Naive thymus-derived CD4-positive, alpha-beta T cell (primary cell): ENCODE measurements at regions not wholly inside any gene's neighbourhood (a gene's known extent, or its start where the extent isn't known, plus 50 kb on each side); places are given as distances from the start of the nearest gene placed in this dataset.
"Not testable (repeated sequence)": the region's sequence is repeated elsewhere in the genome, so short reads cannot be mapped to it uniquely, and the experiment has no call there.

Experiments used
- ATAC-seq: fragments of 150-1000 bp; cut with Tn5 transposase; 2 replicates; pipeline ENCODE4 v1.10.0; 2021; ENCODE audit warnings: mild to moderate bottlenecking, moderate library complexity
- CTCF ChIA-PET: fragments of 350-600 bp; sonication (Branson Sonifier 250); formaldehyde crosslinking; loops from one replicate; lab custom pipeline; 2021; ENCODE audit warnings: antibody characterized with exemption; lab: Charles Lee
- POLR2A ChIA-PET: fragments of 350-600 bp; sonication (Branson Sonifier 250); formaldehyde crosslinking; loops from one replicate; lab custom pipeline; 2021; ENCODE audit warnings: antibody characterized with exemption, inconsistent platforms; lab: Charles Lee
- DNase-seq, 9 donors: peaks; one replicate each; pipeline versions ENCODE4 v3.0.0 to v3.0.0-alpha.2; 2020 to 2022; ENCODE audit warnings: mixed read lengths in 1 of 9
- H3K27ac ChIP-seq: one replicate; pipeline ENCODE4 v1.7.0; 2013; ENCODE audit warnings: mild to moderate bottlenecking, low read depth, low read length, moderate library complexity
- H3K27me3 ChIP-seq, 2 donors: one replicate each; pipeline ENCODE4 v1.7.0; 2013; ENCODE audit warnings: low read length in 2 of 2, mild to moderate bottlenecking in 2 of 2, moderate library complexity in 2 of 2; ENCODE audit not compliant: control insufficient read depth in 2 of 2, insufficient read depth in 2 of 2
- H3K36me3 ChIP-seq, 3 experiments: 1 replicate in 2 of 3; 2 replicates in 1 of 3; pipeline ENCODE4 v1.7.0; 2013; ENCODE audit warnings: low read length in 3 of 3, mild to moderate bottlenecking in 3 of 3, moderate library complexity in 1 of 3; ENCODE audit not compliant: insufficient read depth in 3 of 3, control insufficient read depth in 2 of 3
- H3K4me1 ChIP-seq, 2 donors: one replicate each; pipeline ENCODE4 v1.7.0; 2013; ENCODE audit warnings: low read length in 2 of 2, mild to moderate bottlenecking in 2 of 2, moderate library complexity in 1 of 2; ENCODE audit not compliant: control insufficient read depth in 2 of 2, insufficient read depth in 2 of 2
- H3K4me3 ChIP-seq: 2 replicates; pipeline ENCODE4 v1.7.0; 2013; ENCODE audit warnings: mild to moderate bottlenecking, low read length
- H3K9me3 ChIP-seq, 3 experiments: 1 replicate in 2 of 3; 2 replicates in 1 of 3; pipeline ENCODE4 v1.7.0; 2013; ENCODE audit warnings: low read length in 3 of 3; ENCODE audit not compliant: control insufficient read depth in 2 of 3
- H3K27ac Mint-ChIP-seq, 9 donors: one replicate each; pipeline ENCODE4 v1.8.0; 2020 to 2022; ENCODE audit warnings: mixed read lengths in 9 of 9, mild to moderate bottlenecking in 8 of 9, moderate library complexity in 5 of 9, inconsistent platforms in 2 of 9
- H3K27me3 Mint-ChIP-seq, 5 donors: one replicate each; pipeline ENCODE4 v1.8.0; 2021 to 2022; ENCODE audit warnings: mixed read lengths in 5 of 5, mild to moderate bottlenecking in 1 of 5
- H3K36me3 Mint-ChIP-seq, 5 donors: one replicate each; pipeline ENCODE4 v1.8.0; 2020 to 2022; ENCODE audit warnings: mixed read lengths in 5 of 5, mild to moderate bottlenecking in 3 of 5, inconsistent platforms in 1 of 5
- H3K4me1 Mint-ChIP-seq, 7 donors: one replicate each; pipeline ENCODE4 v1.8.0; 2020 to 2022; ENCODE audit warnings: mixed read lengths in 7 of 7, mild to moderate bottlenecking in 3 of 7, inconsistent platforms in 1 of 7
- H3K4me3 Mint-ChIP-seq, 10 donors: one replicate each; pipeline ENCODE4 v1.8.0; 2020 to 2022; ENCODE audit warnings: mild to moderate bottlenecking in 10 of 10, mixed read lengths in 10 of 10, moderate library complexity in 6 of 10, inconsistent platforms in 2 of 10
- H3K9me3 Mint-ChIP-seq, 11 donors: one replicate each; pipeline ENCODE4 v1.8.0; 2020 to 2022; ENCODE audit warnings: mixed read lengths in 11 of 11, mild to moderate bottlenecking in 4 of 11, inconsistent platforms in 1 of 11, moderate library complexity in 1 of 11
- intact Hi-C, 2 donors: fragments of 100-400 bp; cut with micrococcal nuclease; formaldehyde crosslinking; loops; one replicate each; pipeline ENCODE4 v1.15.1; 2023

- H3K27me3 ChIP-seq, H3K4me3 ChIP-seq, DNase-seq, H3K36me3 Mint-ChIP-seq, intact Hi-C loops, ATAC-seq, H3K4me3 Mint-ChIP-seq, CTCF ChIA-PET, H3K9me3 ChIP-seq, H3K36me3 ChIP-seq, H3K27ac Mint-ChIP-seq, H3K27ac ChIP-seq, H3K27me3 Mint-ChIP-seq, H3K4me1 ChIP-seq, POLR2A ChIA-PET, H3K4me1 Mint-ChIP-seq: not testable (repeated sequence)
- peaks cover 6 to 35% (median 18%) of the 10 kb centered on the region in 11 donors for H3K9me3 Mint-ChIP-seq
Observed at GRCh38 chr4:33501587-33501986, 2742.7 kb downstream of the ARAP2 start.

GRCh38 chr4:33512397-33512796, 2731.9 kb downstream of the ARAP2 start:
- ATAC-seq: no peak

GRCh38 chr4:33518856-33519255, 2725.5 kb downstream of the ARAP2 start:
- Mint-ChIP-seq H3K4me1 (no peaks in the 10 kb centered on the region), H3K9me3 (peaks cover 0 to 25% (median 9%) of the 10 kb centered on the region in 11 donors), H3K4me3 (no peak overlapping the region), H3K36me3 (no peaks in the 10 kb centered on the region), H3K27me3 (no peaks in the 10 kb centered on the region), H3K27ac (no peak overlapping the region)
- Histone ChIP-seq H3K4me1 (no peaks in the 10 kb centered on the region), H3K36me3 (no peaks in the 10 kb centered on the region), H3K27ac (no peak overlapping the region), H3K4me3 (no peak overlapping the region), H3K27me3 (no peaks in the 10 kb centered on the region), H3K9me3 (no peaks in the 10 kb centered on the region)
- POLR2A ChIA-PET: no interaction called here
- ATAC-seq (no peak), DNase-seq (no peak)
- intact Hi-C loops: no loop called here
- CTCF ChIA-PET: no interaction called here

More at GRCh38 chr4:33512397-33512796, 2731.9 kb downstream of the ARAP2 start:
- Histone ChIP-seq H3K27me3 (no peaks in the 10 kb centered on the region), H3K9me3 (no peaks in the 10 kb centered on the region), H3K4me3 (peak overlapping the region; percentile 2), H3K4me1 (no peaks in the 10 kb centered on the region), H3K36me3 (no peaks in the 10 kb centered on the region), H3K27ac (no peak overlapping the region)
- Mint-ChIP-seq H3K9me3 (peaks cover 0 to 21% (median 9%) of the 10 kb centered on the region in 11 donors), H3K27me3 (no peaks in the 10 kb centered on the region), H3K27ac (no peak overlapping the region), H3K4me1 (no peaks in the 10 kb centered on the region), H3K36me3 (no peaks in the 10 kb centered on the region), H3K4me3 (no peak overlapping the region)
- intact Hi-C loops: no loop called here
- ChIA-PET POLR2A (no interaction called here), CTCF (interaction anchor here (0.6 kb wide), 1 partner anchor 72 kb away, joined by 3 read pairs; no protein-coding TSS in a partner anchor)
- no peak for DNase-seq

- peaks cover 0 to 5% (median 0%) of the 10 kb centered on the region in 3 experiments for H3K9me3 ChIP-seq
- H3K27me3 ChIP-seq: no peaks in the 10 kb centered on the region
- H3K4me3 Mint-ChIP-seq: no peak overlapping the region
- H3K36me3 ChIP-seq: no peaks in the 10 kb centered on the region
- H3K27ac Mint-ChIP-seq: no peak overlapping the region
- H3K4me3 ChIP-seq: no peak overlapping the region
- no peaks in the 10 kb centered on the region for H3K36me3 Mint-ChIP-seq
- intact Hi-C loops: no loop called here
- no peak overlapping the region for H3K27ac ChIP-seq
- CTCF ChIA-PET: no interaction called here
- no peaks in the 10 kb centered on the region for H3K4me1 Mint-ChIP-seq
- no peak for DNase-seq
- ATAC-seq: no peak
- POLR2A ChIA-PET: no interaction called here
- no peaks in the 10 kb centered on the region for H3K4me1 ChIP-seq
- H3K27me3 Mint-ChIP-seq: no peaks in the 10 kb centered on the region
- H3K9me3 Mint-ChIP-seq: peaks cover 0 to 22% (median 4%) of the 10 kb centered on the region in 11 donors
Observed at GRCh38 chr4:33532821-33533220, 2711.5 kb downstream of the ARAP2 start.

- H3K27me3 Mint-ChIP-seq: no peaks in the 10 kb centered on the region
- Histone ChIP-seq H3K27me3 (no peaks in the 10 kb centered on the region), H3K4me1 (no peaks in the 10 kb centered on the region), H3K9me3 (no peaks in the 10 kb centered on the region), H3K27ac (no peak overlapping the region), H3K36me3 (no peaks in the 10 kb centered on the region), H3K4me3 (no peak overlapping the region)
- ATAC-seq (no peak), DNase-seq (no peak)
- no peaks in the 10 kb centered on the region for H3K4me1 Mint-ChIP-seq
- H3K9me3 Mint-ChIP-seq: peaks cover 0 to 17% (median 5%) of the 10 kb centered on the region in 11 donors
- intact Hi-C loops: loop anchor here in 1 of 2 donors (5.0 kb wide), 1 partner anchor 1650 kb away; no protein-coding TSS in a partner anchor
- no peak overlapping the region for H3K4me3 Mint-ChIP-seq
- H3K36me3 Mint-ChIP-seq: no peaks in the 10 kb centered on the region
- ChIA-PET CTCF (no interaction called here), POLR2A (interaction anchor here (0.5 kb wide), 1 partner anchor 8 kb away, joined by 4 read pairs; no protein-coding TSS in a partner anchor)
- no peak overlapping the region for H3K27ac Mint-ChIP-seq
Observed at GRCh38 chr4:33536898-33537297, 2707.4 kb downstream of the ARAP2 start.

- ChIA-PET CTCF (no interaction called here), POLR2A (interaction anchor here (0.5 kb wide), 1 partner anchor 8 kb away, joined by 4 read pairs; no protein-coding TSS in a partner anchor)
- no peaks in the 10 kb centered on the region for H3K36me3 ChIP-seq
- intact Hi-C loops: loop anchor here in 1 of 2 donors (5.0 kb wide), 1 partner anchor 1650 kb away; no protein-coding TSS in a partner anchor
- DNase-seq (no peak), ATAC-seq (no peak)
- H3K9me3 Mint-ChIP-seq: peaks cover 0 to 21% (median 7%) of the 10 kb centered on the region in 11 donors
- no peaks in the 10 kb centered on the region for H3K27me3 Mint-ChIP-seq
- H3K27me3 ChIP-seq: no peaks in the 10 kb centered on the region
- no peaks in the 10 kb centered on the region for H3K36me3 Mint-ChIP-seq
- no peaks in the 10 kb centered on the region for H3K9me3 ChIP-seq
- no peak overlapping the region for H3K4me3 Mint-ChIP-seq
- no peaks in the 10 kb centered on the region for H3K4me1 ChIP-seq
- no peak overlapping the region for H3K4me3 ChIP-seq
- H3K4me1 Mint-ChIP-seq: no peaks in the 10 kb centered on the region
- no peak overlapping the region for H3K27ac Mint-ChIP-seq
- no peak overlapping the region for H3K27ac ChIP-seq
Observed at GRCh38 chr4:33537527-33537926, 2706.8 kb downstream of the ARAP2 start.

- Histone ChIP-seq H3K36me3 (no peaks in the 10 kb centered on the region), H3K27ac (no peak overlapping the region), H3K27me3 (no peaks in the 10 kb centered on the region), H3K9me3 (no peaks in the 10 kb centered on the region), H3K4me1 (no peaks in the 10 kb centered on the region), H3K4me3 (no peak overlapping the region)
- H3K9me3 Mint-ChIP-seq: peaks cover 4 to 31% (median 12%) of the 10 kb centered on the region in 11 donors
- DNase-seq: no peak
- no peaks in the 10 kb centered on the region for H3K4me1 Mint-ChIP-seq
- H3K4me3 Mint-ChIP-seq: no peak overlapping the region
- no peak overlapping the region for H3K27ac Mint-ChIP-seq
- no peaks in the 10 kb centered on the region for H3K27me3 Mint-ChIP-seq
- CTCF ChIA-PET: no interaction called here
- H3K36me3 Mint-ChIP-seq: no peaks in the 10 kb centered on the region
- intact Hi-C loops: no loop called here
- ATAC-seq: no peak
- POLR2A ChIA-PET: no interaction called here
Observed at GRCh38 chr4:33543941-33544450, 2700.3 kb downstream of the ARAP2 start.
